GM12865 (cell line): ENCODE measurements at regions not wholly inside any gene's neighbourhood (a gene's known extent, or its start where the extent isn't known, plus 50 kb on each side); places are given as distances from the start of the nearest gene placed in this dataset.

Experiments
- DNase-seq: peaks from one replicate; pipeline ENCODE4 v3.0.0; 2010; ENCODE audit warnings: low read depth
- H3K4me3 ChIP-seq: 2 replicates; pipeline ENCODE4 v1.5.1; 2011; ENCODE audit warnings: mild to moderate bottlenecking, low read depth, low read length, control low read depth
- CTCF ChIP-seq: IDR thresholded peaks from 2 replicates; pipeline ENCODE4 v1.5.1; 2011; ENCODE audit warnings: low read length, control low read depth, low read depth, inconsistent platforms; ENCODE audit not compliant: insufficient read depth; ENCODE audit errors: missing control alignments

- no peak for TF ChIP-seq CTCF
- no peak overlapping the region for H3K4me3 ChIP-seq
- DNase-seq, result no peak
These were observed 63.5 kb upstream of the ZMYND8 start for GRCh38 chr20:47419953-47420514.

DNA sequence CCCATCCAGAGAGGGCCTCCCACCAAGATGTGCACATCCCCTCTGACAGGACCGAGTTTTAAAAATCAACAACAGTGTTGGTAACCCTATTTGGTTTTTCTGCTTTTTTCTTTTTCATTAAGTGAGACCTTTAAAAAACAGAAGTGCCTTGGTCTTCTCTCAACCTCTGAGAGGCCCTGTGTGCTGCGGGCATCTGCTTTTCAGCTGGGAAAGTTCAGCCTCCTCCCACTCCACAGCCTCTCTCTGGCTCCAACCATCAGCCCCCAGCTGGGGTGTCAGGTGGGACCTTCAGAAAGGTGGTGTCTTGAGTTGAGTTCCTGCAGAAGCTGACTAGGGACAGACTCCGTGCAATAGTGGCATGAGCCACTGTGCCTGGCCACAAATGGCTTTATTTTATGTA is 64.6 kb upstream of the ZMYND8 start:
- no peak for TF ChIP-seq CTCF
- no peak overlapping the region for H3K4me3 ChIP-seq
- DNase-seq, result no peak

GRCh38 chr20:47423586-47423985 is 67.1 kb upstream of the ZMYND8 start:
- no peak for TF ChIP-seq CTCF
- H3K4me3 ChIP-seq, result no peak overlapping the region
- DNase-seq, result no peak

DNA sequence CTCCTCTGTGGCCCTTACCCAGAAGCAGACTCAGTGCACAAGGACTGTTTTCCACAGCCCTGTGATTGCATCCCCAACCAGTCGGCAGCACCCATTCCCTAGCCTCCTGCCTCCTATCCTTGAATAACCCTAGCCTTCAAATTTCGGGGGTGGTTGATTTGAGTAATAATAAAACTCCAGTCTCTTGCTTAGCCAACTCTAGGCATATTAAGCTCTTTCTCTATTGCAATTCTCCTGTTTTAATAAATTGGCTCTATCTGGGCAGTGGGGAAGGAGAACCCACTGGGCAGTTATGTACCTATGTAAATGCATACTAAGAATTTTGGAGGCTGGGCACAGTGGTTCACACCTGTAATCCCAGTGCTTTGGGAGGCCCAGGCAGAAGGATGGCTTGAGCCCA is 70.6 kb upstream of the ZMYND8 start:
- no peak overlapping the region for H3K4me3 ChIP-seq
- TF ChIP-seq CTCF, result no peak
- no peak for DNase-seq

- TF ChIP-seq CTCF, result no peak
- no peak for DNase-seq
- no peak overlapping the region for H3K4me3 ChIP-seq
These were observed 71.2 kb upstream of the ZMYND8 start for GRCh38 chr20:47427746-47428145.

GRCh38 chr20:47428164-47428563 is 71.7 kb upstream of the ZMYND8 start:
- H3K4me3 ChIP-seq, result no peak overlapping the region
- no peak for DNase-seq
- TF ChIP-seq CTCF, result no peak

- DNase-seq, result no peak
- no peak overlapping the region for H3K4me3 ChIP-seq
- TF ChIP-seq CTCF, result no peak
These were observed 72.4 kb upstream of the ZMYND8 start for GRCh38 chr20:47428851-47429336.
